GM13976 (cell line): ENCODE measurements at regions not wholly inside any gene's neighbourhood (a gene's known extent, or its start where the extent isn't known, plus 50 kb on each side); places are given as distances from the start of the nearest gene placed in this dataset.
"Not testable (repeated sequence)": the region's sequence is repeated elsewhere in the genome, so short reads cannot be mapped to it uniquely, and the experiment has no call there.

Experiments
- DNase-seq: peaks from one replicate; pipeline ENCODE4 v3.0.0; 2012; ENCODE audit warnings: low spot score
- CTCF ChIP-seq: IDR thresholded peaks from 2 replicates; pipeline ENCODE4 v1.5.1; 2012; ENCODE audit warnings: borderline replicate concordance, mild to moderate bottlenecking; ENCODE audit not compliant: insufficient read depth; ENCODE audit errors: extremely low read depth, missing control alignments, control extremely low read depth
- in situ Hi-C: fragments of 300-500 bp; cut with MboI; formaldehyde crosslinking; loops from one replicate; pipeline ENCODE4 v1.12.0; 2022; ENCODE audit warnings: low sequenced_read_pairs, mixed read lengths, inconsistent platforms; ENCODE audit not compliant: unreplicated experiment

GRCh38 chr2:211216221-211216620, 659.8 kb downstream of the CPS1 start:
- in situ Hi-C loops, result no loop called here
- DNase-seq, result no peak
- TF ChIP-seq CTCF, result no peak

- DNase-seq, in situ Hi-C loops: not testable (repeated sequence)
Observed at GRCh38 chr2:211219548-211219947, 663.1 kb downstream of the CPS1 start.

GRCh38 chr2:211225784-211226183, 669.4 kb downstream of the CPS1 start:
- DNase-seq, result no peak
- no peak for TF ChIP-seq CTCF
- in situ Hi-C loops, result no loop called here

GRCh38 chr2:211228559-211228958, 672.2 kb downstream of the CPS1 start:
- no peak for TF ChIP-seq CTCF
- in situ Hi-C loops, result no loop called here
- no peak for DNase-seq

GRCh38 chr2:211237586-211238275, 681.3 kb downstream of the CPS1 start:
- in situ Hi-C loops, result no loop called here
- no peak for DNase-seq
- no peak for TF ChIP-seq CTCF

GRCh38 chr2:211241891-211242290, 685.5 kb downstream of the CPS1 start:
- no peak for DNase-seq
- in situ Hi-C loops, result no loop called here
- TF ChIP-seq CTCF, result no peak

- no peak for DNase-seq
- in situ Hi-C loops, result no loop called here
- TF ChIP-seq CTCF, result no peak
Observed at GRCh38 chr2:211247751-211248150, 691.4 kb downstream of the CPS1 start.
